H1 (cell line): ENCODE measurements at regions not wholly inside any gene's neighbourhood (a gene's known extent, or its start where the extent isn't known, plus 50 kb on each side); places are given as distances from the start of the nearest gene placed in this dataset.

Experiments
- CTCF ChIA-PET: fragments of 300-600 bp; sonication (Branson Sonifier 250); formaldehyde crosslinking; loops from one replicate; lab custom pipeline; 2021; ENCODE audit not compliant: partially characterized antibody; lab: Charles Lee
- POLR2A ChIA-PET: fragments of 300-600 bp; sonication (Branson Sonifier 250); formaldehyde crosslinking; loops from one replicate; lab custom pipeline; 2021; ENCODE audit warnings: inconsistent platforms; ENCODE audit not compliant: partially characterized antibody; lab: Charles Lee
- DNase-seq, 2 experiments: peaks; one replicate each; pipeline versions ENCODE4 v3.0.0 to v3.0.0-alpha.2; 2010 to 2022; ENCODE audit warnings: low spot score in 2 of 2, low read depth in 1 of 2, mixed read lengths in 1 of 2
- FAIRE-seq: peaks from 2 replicates; lab custom pipeline; 2011; peaks lifted over from hg19 to GRCh38; lab: Jason Lieb, UNC
- H2AFZ ChIP-seq: 2 replicates; pipeline ENCODE4 v1.8.1; 2012; ENCODE audit warnings: low read length, inconsistent platforms
- H2AK5ac ChIP-seq: 2 replicates; pipeline ENCODE4 v1.6.1; 2013; ENCODE audit warnings: low read depth, low read length
- H2BK120ac ChIP-seq: replicated peaks from 2 replicates; pipeline ENCODE3; 2013; ENCODE audit warnings: low read depth, low read length, inconsistent platforms
- H2BK12ac ChIP-seq: 2 replicates; pipeline ENCODE4 v1.6.1; 2013; ENCODE audit warnings: low read depth, low read length
- H2BK15ac ChIP-seq: 2 replicates; pipeline ENCODE4 v1.6.1; 2013; ENCODE audit warnings: low read length
- H2BK20ac ChIP-seq: 2 replicates; pipeline ENCODE4 v1.6.1; 2013; ENCODE audit warnings: low read length
- H2BK5ac ChIP-seq: 2 replicates; pipeline ENCODE4 v1.6.1; 2013; ENCODE audit warnings: low read depth, low read length
- H3K14ac ChIP-seq: 2 replicates; pipeline ENCODE4 v1.6.1; 2013; ENCODE audit warnings: inconsistent platforms; ENCODE audit not compliant: insufficient read length
- H3K18ac ChIP-seq: 2 replicates; pipeline ENCODE4 v1.6.1; 2013; ENCODE audit warnings: low read length; ENCODE audit errors: extremely low read depth
- H3K23ac ChIP-seq: 2 replicates; pipeline ENCODE4 v1.6.1; 2013; ENCODE audit warnings: inconsistent platforms; ENCODE audit not compliant: insufficient read length
- H3K23me2 ChIP-seq: 2 replicates; pipeline ENCODE4 v1.6.1; 2013; ENCODE audit warnings: low read depth, low read length
- H3K27ac ChIP-seq: 2 replicates; pipeline ENCODE4 v1.6.1; 2011; ENCODE audit warnings: low read depth, low read length, inconsistent platforms
- H3K27me3 ChIP-seq, 4 experiments: replicated peaks in 1 of 4; 1 replicate in 1 of 4; 2 replicates in 3 of 4; pipeline versions ENCODE4 v1.6.1 to v1.8.1; 2011 to 2013; ENCODE audit warnings: low read length in 3 of 4, mild to moderate bottlenecking in 3 of 4, inconsistent platforms in 2 of 4, mixed read lengths in 2 of 4, moderate library complexity in 1 of 4; ENCODE audit not compliant: control insufficient read depth in 3 of 4, insufficient read depth in 3 of 4; ENCODE audit errors: extremely low read depth in 1 of 4
- H3K36me3 ChIP-seq, 4 experiments: 2 replicates each; pipeline versions ENCODE4 v1.6.1 to v1.8.1; 2011 to 2013; ENCODE audit warnings: mild to moderate bottlenecking in 4 of 4, low read length in 3 of 4, moderate library complexity in 2 of 4, control low read depth in 1 of 4, inconsistent platforms in 1 of 4; ENCODE audit not compliant: insufficient read depth in 4 of 4, control insufficient read depth in 2 of 4
- H3K4ac ChIP-seq: replicated peaks from 2 replicates; pipeline ENCODE3; 2013; ENCODE audit warnings: low read length, low read depth, mixed read lengths, inconsistent platforms; ENCODE audit not compliant: insufficient read length
- H3K4me1 ChIP-seq, 4 experiments: replicated peaks in 1 of 4; 1 replicate in 1 of 4; 2 replicates in 3 of 4; pipeline versions ENCODE4 v1.6.1 to v1.8.1; 2011 to 2013; ENCODE audit warnings: low read length in 3 of 4, inconsistent platforms in 2 of 4, mixed read lengths in 1 of 4; ENCODE audit not compliant: insufficient read depth in 4 of 4, control insufficient read depth in 3 of 4
- H3K4me2 ChIP-seq, 2 experiments: 2 replicates each; pipeline versions ENCODE4 v1.6.1 to v1.8.1; 2011 to 2013; ENCODE audit warnings: low read depth in 2 of 2, low read length in 2 of 2, control low read depth in 1 of 2, inconsistent platforms in 1 of 2, mild to moderate bottlenecking in 1 of 2; ENCODE audit not compliant: insufficient read depth in 1 of 2
- H3K4me3 ChIP-seq, 4 experiments: fragments of 200-600, 300-600 bp in 1 of 4; sonication (generic), shearing (Covaris generic), sonication (Bioruptor Twin) in 1 of 4; 2 replicates each; pipeline versions ENCODE4 v1.5.1 to v1.8.1; 2011 to 2016; ENCODE audit warnings: low read length in 4 of 4, low read depth in 3 of 4, control low read depth in 2 of 4, inconsistent platforms in 2 of 4, mild to moderate bottlenecking in 2 of 4, mixed read lengths in 1 of 4, moderate library complexity in 1 of 4; ENCODE audit not compliant: insufficient read depth in 2 of 4; ENCODE audit errors: extremely low read depth in 1 of 4
- H3K56ac ChIP-seq: replicated peaks from 2 replicates; pipeline ENCODE3; 2013; ENCODE audit warnings: low read depth, mild to moderate bottlenecking, mixed read lengths, low read length, inconsistent platforms; ENCODE audit not compliant: insufficient read length
- H3K79me1 ChIP-seq: 2 replicates; pipeline ENCODE4 v1.6.1; 2013; ENCODE audit warnings: low read depth, low read length, control low read depth
- H3K79me2 ChIP-seq, 2 experiments: 2 replicates each; pipeline versions ENCODE4 v1.6.1 to v1.8.1; 2012 to 2013; ENCODE audit warnings: low read length in 2 of 2, mild to moderate bottlenecking in 2 of 2, inconsistent platforms in 1 of 2; ENCODE audit not compliant: insufficient read depth in 2 of 2, control insufficient read depth in 1 of 2
- H3K9ac ChIP-seq, 4 experiments: replicated peaks in 1 of 4; 1 replicate in 1 of 4; 2 replicates in 3 of 4; pipeline versions ENCODE4 v1.6.1 to v1.8.1; 2011 to 2013; ENCODE audit warnings: low read depth in 3 of 4, low read length in 3 of 4, control low read depth in 2 of 4, mild to moderate bottlenecking in 2 of 4, moderate library complexity in 2 of 4, inconsistent platforms in 1 of 4; ENCODE audit errors: extremely low read depth in 1 of 4
- H3K9me3 ChIP-seq, 2 experiments: 2 replicates each; pipeline versions ENCODE4 v1.6.1 to v1.8.1; 2012 to 2013; ENCODE audit warnings: mild to moderate bottlenecking in 2 of 2, moderate library complexity in 2 of 2, control low read depth in 1 of 2, inconsistent platforms in 1 of 2, low read depth in 1 of 2, low read length in 1 of 2, mixed read lengths in 1 of 2; ENCODE audit not compliant: insufficient read depth in 2 of 2
- H4K20me1 ChIP-seq, 2 experiments: replicated peaks in 1 of 2; 2 replicates each; pipeline versions ENCODE3 to v1.8.1; 2011 to 2013; ENCODE audit warnings: inconsistent platforms in 2 of 2, low read length in 2 of 2, mild to moderate bottlenecking in 1 of 2; ENCODE audit not compliant: insufficient read depth in 2 of 2, control insufficient read depth in 1 of 2
- H4K5ac ChIP-seq: 2 replicates; pipeline ENCODE4 v1.6.1; 2013; ENCODE audit warnings: low read length, low read depth, mixed read lengths, inconsistent platforms; ENCODE audit not compliant: insufficient read length
- H4K8ac ChIP-seq: 2 replicates; pipeline ENCODE4 v1.8.0; 2013; ENCODE audit warnings: mild to moderate bottlenecking, moderate library complexity, low read length, inconsistent platforms; ENCODE audit not compliant: insufficient read depth; ENCODE audit errors: extremely low read depth
- H4K91ac ChIP-seq: replicated peaks from 2 replicates; pipeline ENCODE3; 2013; ENCODE audit warnings: low read length, mixed read lengths, inconsistent platforms; ENCODE audit not compliant: insufficient read length
- BCL11A ChIP-seq, 2 experiments: IDR thresholded peaks; one replicate each; pipeline ENCODE4 v1.6.1; 2011; ENCODE audit warnings: low read depth in 2 of 2, low read length in 2 of 2, mild to moderate bottlenecking in 2 of 2
- EZH2 ChIP-seq: fragments of 200-600 bp; sonication (generic); IDR thresholded peaks from 2 replicates; pipeline ENCODE4 v1.7.1; 2012; ENCODE audit warnings: low read depth, mild to moderate bottlenecking, moderate library complexity, low read length, inconsistent platforms; ENCODE audit not compliant: severe bottlenecking
- JUN ChIP-seq: IDR thresholded peaks from 2 replicates; pipeline ENCODE4 v1.6.1; 2011; ENCODE audit warnings: low read depth, mild to moderate bottlenecking, improper control_type of control experiment, low read length
- JUND ChIP-seq: IDR thresholded peaks from 2 replicates; pipeline ENCODE4 v1.6.1; 2011; ENCODE audit warnings: mild to moderate bottlenecking, improper control_type of control experiment, low read length
- NANOG ChIP-seq: IDR thresholded peaks from 2 replicates; pipeline ENCODE4 v1.6.1; 2011; ENCODE audit warnings: low read length, low read depth, mild to moderate bottlenecking, inconsistent platforms; ENCODE audit not compliant: insufficient read depth, poor library complexity, severe bottlenecking
- NRF1 ChIP-seq: IDR thresholded peaks from 2 replicates; pipeline ENCODE4 v1.6.1; 2011; ENCODE audit warnings: mild to moderate bottlenecking, low read depth, low read length, improper control_type of control experiment
- SIN3A ChIP-seq, 2 experiments: IDR thresholded peaks in 1 of 2; conservative IDR thresholded peaks in 1 of 2; 2 replicates each; pipeline ENCODE4 v1.6.1; 2011 to 2012; ENCODE audit warnings: low read length in 2 of 2, improper control_type of control experiment in 1 of 2, low read depth in 1 of 2, mild to moderate bottlenecking in 1 of 2
- SIX5 ChIP-seq: IDR thresholded peaks from 2 replicates; pipeline ENCODE4 v1.6.1; 2011; ENCODE audit warnings: mild to moderate bottlenecking, low read depth, low read length
- SP2 ChIP-seq: IDR thresholded peaks from 2 replicates; pipeline ENCODE4 v1.6.1; 2012; ENCODE audit warnings: mild to moderate bottlenecking, low read length, inconsistent platforms
- TEAD4 ChIP-seq: IDR thresholded peaks from 2 replicates; pipeline ENCODE4 v1.6.1; 2012; ENCODE audit warnings: low read depth, low read length, inconsistent platforms, mixed read lengths
- ZNF274 ChIP-seq: IDR thresholded peaks from 2 replicates; pipeline ENCODE4 v1.7.0; 2012; ENCODE audit warnings: low read length, borderline replicate concordance; ENCODE audit errors: extremely low read depth
- TF ChIP-seq, protein P1 (sequence below), 3 experiments: IDR thresholded peaks; 1 replicate in 2 of 3; 2 replicates in 1 of 3; pipeline versions ENCODE4 v1.5.1 to v1.6.1; 2011; ENCODE audit warnings: low read length in 3 of 3, mild to moderate bottlenecking in 3 of 3, inconsistent platforms in 2 of 3, low read depth in 1 of 3, moderate library complexity in 1 of 3; ENCODE audit not compliant: insufficient read depth in 1 of 3; ENCODE audit errors: control extremely low read depth in 1 of 3
- TF ChIP-seq, protein P2 (sequence below): IDR thresholded peaks from 2 replicates; pipeline ENCODE4 v1.6.1; 2011; ENCODE audit warnings: low read depth, mild to moderate bottlenecking, low read length; ENCODE audit not compliant: insufficient read depth

DNA sequence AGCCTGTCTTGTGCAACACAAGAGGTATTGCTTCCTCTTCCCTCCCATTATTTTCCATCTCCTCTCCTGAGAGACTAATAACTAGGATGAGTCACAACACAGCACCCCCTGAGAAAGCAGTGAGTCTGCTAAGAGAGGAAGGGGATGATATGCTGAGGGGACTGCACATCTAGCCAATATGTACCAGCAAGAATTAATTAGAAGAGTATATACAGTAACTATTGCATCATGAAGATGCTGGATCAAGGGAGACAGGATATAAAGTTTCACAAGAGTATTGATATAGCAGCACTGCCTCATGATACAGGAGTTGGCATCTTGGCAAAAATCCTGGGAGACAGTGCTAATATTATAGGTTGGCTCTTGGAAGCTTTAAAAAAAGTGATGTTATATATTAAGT lies 289.9 kb upstream of the RBMS1 start:
- Histone ChIP-seq H4K8ac (no peak overlapping the region), H3K4me1 (no peaks in the 10 kb centered on the region), H2AFZ (no peak overlapping the region), H3K4me2 (no peak overlapping the region), H2BK5ac (no peak overlapping the region), H3K4ac (no peak overlapping the region), H3K23ac (no peak overlapping the region), H2BK20ac (no peak overlapping the region), H3K9me3 (no peaks in the 10 kb centered on the region), H3K56ac (no peak overlapping the region), H4K5ac (no peak overlapping the region), H3K36me3 (no peaks in the 10 kb centered on the region), H3K14ac (no peak overlapping the region), H3K27me3 (no peaks in the 10 kb centered on the region), H3K79me2 (no peaks in the 10 kb centered on the region), H2AK5ac (no peak overlapping the region), H3K18ac (no peak overlapping the region), H4K20me1 (no peaks in the 10 kb centered on the region), H2BK15ac (no peak overlapping the region), H3K79me1 (no peaks in the 10 kb centered on the region), H3K27ac (no peak overlapping the region; the same call in 1 of the 2 replicates), H3K4me3 (no peak overlapping the region), H2BK12ac (no peak overlapping the region), H3K9ac (no peak overlapping the region), H3K23me2 (no peaks in the 10 kb centered on the region; the same call in 1 of the 2 replicates), H2BK120ac (no peak overlapping the region), H4K91ac (no peak overlapping the region)
- CTCF ChIA-PET: no interaction called here
- FAIRE-seq (no peak), DNase-seq (no peak)
- POLR2A ChIA-PET: no interaction called here
- TF ChIP-seq EZH2: no peak
- no peak for TF ChIP-seq SIN3A (conservative IDR thresholded peaks at IDR 0.05 in 1 of 2, IDR thresholded peaks at IDR 0.05 in 1 of 2; ENCODE audit: low read depth in 1 of 2, low read length in 2 of 2)
- no peak for TF ChIP-seq BCL11A (IDR thresholded peaks at IDR 0.05; ENCODE audit: low read depth in 2 of 2, low read length in 2 of 2)
- no peak for TF ChIP-seq JUN
- no peak for TF ChIP-seq TEAD4
- TF ChIP-seq, protein P1, sequence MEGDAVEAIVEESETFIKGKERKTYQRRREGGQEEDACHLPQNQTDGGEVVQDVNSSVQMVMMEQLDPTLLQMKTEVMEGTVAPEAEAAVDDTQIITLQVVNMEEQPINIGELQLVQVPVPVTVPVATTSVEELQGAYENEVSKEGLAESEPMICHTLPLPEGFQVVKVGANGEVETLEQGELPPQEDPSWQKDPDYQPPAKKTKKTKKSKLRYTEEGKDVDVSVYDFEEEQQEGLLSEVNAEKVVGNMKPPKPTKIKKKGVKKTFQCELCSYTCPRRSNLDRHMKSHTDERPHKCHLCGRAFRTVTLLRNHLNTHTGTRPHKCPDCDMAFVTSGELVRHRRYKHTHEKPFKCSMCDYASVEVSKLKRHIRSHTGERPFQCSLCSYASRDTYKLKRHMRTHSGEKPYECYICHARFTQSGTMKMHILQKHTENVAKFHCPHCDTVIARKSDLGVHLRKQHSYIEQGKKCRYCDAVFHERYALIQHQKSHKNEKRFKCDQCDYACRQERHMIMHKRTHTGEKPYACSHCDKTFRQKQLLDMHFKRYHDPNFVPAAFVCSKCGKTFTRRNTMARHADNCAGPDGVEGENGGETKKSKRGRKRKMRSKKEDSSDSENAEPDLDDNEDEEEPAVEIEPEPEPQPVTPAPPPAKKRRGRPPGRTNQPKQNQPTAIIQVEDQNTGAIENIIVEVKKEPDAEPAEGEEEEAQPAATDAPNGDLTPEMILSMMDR (IDR thresholded peaks at IDR 0.05; ENCODE audit: control extremely low read depth in 1 of 3, insufficient read depth in 1 of 3, low read depth in 1 of 3, low read length in 3 of 3): no peak
- TF ChIP-seq, protein P2, sequence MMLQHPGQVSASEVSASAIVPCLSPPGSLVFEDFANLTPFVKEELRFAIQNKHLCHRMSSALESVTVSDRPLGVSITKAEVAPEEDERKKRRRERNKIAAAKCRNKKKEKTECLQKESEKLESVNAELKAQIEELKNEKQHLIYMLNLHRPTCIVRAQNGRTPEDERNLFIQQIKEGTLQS: no peak
- TF ChIP-seq JUND: no peak
- no peak for TF ChIP-seq SIX5
- TF ChIP-seq NRF1: no peak
- TF ChIP-seq ZNF274: no peak
- TF ChIP-seq NANOG: no peak
- no peak for TF ChIP-seq SP2
